ENCODE measurements at regions not wholly inside any gene's neighbourhood (a gene's known extent, or its start where the extent isn't known, plus 50 kb on each side); places are given as distances from the start of the nearest gene placed in this dataset.

GRCh38 chr13:22028831-22029230, 358.0 kb downstream of the FGF9 start:
- H3K4me3 ChIP-seq (ENCODE audit: low read depth, low read length): no peak overlapping the region
- no peaks in the 10 kb centered on the region for H3K27me3 ChIP-seq (ENCODE audit: control insufficient read depth, insufficient read depth, low read length)
- ChIA-PET POLR2A (no interaction called here), CTCF (no interaction called here)
- no peak for DNase-seq (ENCODE audit: low read depth)
- no peaks in the 10 kb centered on the region for H3K36me3 ChIP-seq (ENCODE audit: control insufficient read depth, insufficient read depth, low read length)
- no peak for TF ChIP-seq CTCF (IDR thresholded peaks at IDR 0.05; ENCODE audit: insufficient read depth, low read depth, low read length)

GRCh38 chr13:22030321-22030720, 359.4 kb downstream of the FGF9 start:
- no peak for TF ChIP-seq CTCF (IDR thresholded peaks at IDR 0.05; ENCODE audit: insufficient read depth, low read depth, low read length)
- CTCF ChIA-PET: no interaction called here
- no peak overlapping the region for H3K4me3 ChIP-seq (ENCODE audit: low read depth, low read length)
- POLR2A ChIA-PET: no interaction called here
- H3K27me3 ChIP-seq (ENCODE audit: control insufficient read depth, insufficient read depth, low read length): no peaks in the 10 kb centered on the region
- no peak for DNase-seq (ENCODE audit: low read depth)
- H3K36me3 ChIP-seq (ENCODE audit: control insufficient read depth, insufficient read depth, low read length): no peaks in the 10 kb centered on the region

GRCh38 chr13:22031702-22032286, 360.9 kb downstream of the FGF9 start:
- Histone ChIP-seq H3K36me3 (ENCODE audit: control insufficient read depth, insufficient read depth, low read length) (no peaks in the 10 kb centered on the region), H3K4me3 (ENCODE audit: low read depth, low read length) (no peak overlapping the region), H3K27me3 (ENCODE audit: control insufficient read depth, insufficient read depth, low read length) (no peaks in the 10 kb centered on the region)
- DNase-seq (ENCODE audit: low read depth): peak; percentile 19
- TF ChIP-seq CTCF (IDR thresholded peaks at IDR 0.05; ENCODE audit: insufficient read depth, low read depth, low read length): no peak
- CTCF ChIA-PET: no interaction called here
- POLR2A ChIA-PET: no interaction called here

GRCh38 chr13:22032905-22033304, 362.0 kb downstream of the FGF9 start:
- POLR2A ChIA-PET: no interaction called here
- TF ChIP-seq CTCF (IDR thresholded peaks at IDR 0.05; ENCODE audit: insufficient read depth, low read depth, low read length): no peak
- no peak overlapping the region for H3K4me3 ChIP-seq (ENCODE audit: low read depth, low read length)
- DNase-seq (ENCODE audit: low read depth): no peak
- no peaks in the 10 kb centered on the region for H3K36me3 ChIP-seq (ENCODE audit: control insufficient read depth, insufficient read depth, low read length)
- no peaks in the 10 kb centered on the region for H3K27me3 ChIP-seq (ENCODE audit: control insufficient read depth, insufficient read depth, low read length)
- CTCF ChIA-PET: no interaction called here

- no peak overlapping the region for H3K4me3 ChIP-seq (ENCODE audit: low read depth, low read length)
- POLR2A ChIA-PET: no interaction called here
- no peak for DNase-seq (ENCODE audit: low read depth)
- H3K27me3 ChIP-seq (ENCODE audit: control insufficient read depth, insufficient read depth, low read length): no peaks in the 10 kb centered on the region
- CTCF ChIA-PET: no interaction called here
- TF ChIP-seq CTCF (IDR thresholded peaks at IDR 0.05; ENCODE audit: insufficient read depth, low read depth, low read length): no peak
- no peaks in the 10 kb centered on the region for H3K36me3 ChIP-seq (ENCODE audit: control insufficient read depth, insufficient read depth, low read length)
Observed at GRCh38 chr13:22039961-22040360, 369.1 kb downstream of the FGF9 start.

All from BJ (cell line).